Esophagus squamous epithelium (tissue), 5 donors: ENCODE measurements at regions not wholly inside any gene's neighbourhood (a gene's known extent, or its start where the extent isn't known, plus 50 kb on each side); places are given as distances from the start of the nearest gene placed in this dataset.

Experiments
- DNase-seq: peaks from one replicate; lab custom pipeline; 2025; lab: John Stamatoyannopoulos, UW
- H3K27ac ChIP-seq, 4 donors: fragments of 200-600 bp; sonication (generic); one replicate each; pipeline ENCODE4 v1.5.1; 2016 to 2019; ENCODE audit warnings: mild to moderate bottlenecking in 1 of 4
- H3K27me3 ChIP-seq, 4 donors: fragments of 200-600 bp; sonication (generic); 1 replicate in 3 of 4; 2 replicates in 1 of 4; pipeline versions ENCODE4 v1.5.1 to v1.6.0; 2017 to 2021; ENCODE audit warnings: antibody characterized with exemption in 1 of 4
- H3K36me3 ChIP-seq, 3 donors: fragments of 200-600 bp; sonication (generic); one replicate each; pipeline ENCODE4 v1.5.1; 2016 to 2019
- H3K4me1 ChIP-seq, 3 donors: fragments of 200-600 bp; sonication (generic); one replicate each; pipeline ENCODE4 v1.5.1; 2017 to 2019
- H3K4me3 ChIP-seq, 4 donors: fragments of 200-600 bp; sonication (generic); 1 replicate in 3 of 4; 2 replicates in 1 of 4; pipeline ENCODE4 v1.5.1; 2016 to 2019; ENCODE audit warnings: mild to moderate bottlenecking in 2 of 4, moderate library complexity in 1 of 4
- H3K9me3 ChIP-seq, 3 donors: fragments of 200-600 bp; sonication (generic); one replicate each; pipeline ENCODE4 v1.5.1; 2016 to 2019
- CTCF ChIP-seq, 6 experiments: fragments of 450-650 bp in 4 of 6; fragments of 200-600 bp in 2 of 6; sonication (generic) in 2 of 6; IDR thresholded peaks; one replicate each; pipeline ENCODE4 v1.5.1; 2016 to 2019; ENCODE audit warnings: antibody characterized with exemption in 6 of 6, mild to moderate bottlenecking in 4 of 6, moderate library complexity in 4 of 6
- POLR2A ChIP-seq, 4 donors: fragments of 450-650 bp; IDR thresholded peaks; one replicate each; pipeline ENCODE4 v1.6.1; 2017; ENCODE audit warnings: antibody characterized with exemption in 4 of 4, mild to moderate bottlenecking in 4 of 4, moderate library complexity in 3 of 4
- WGBS, 2 donors: methylation state at CpG; one replicate each; pipeline ENCODE4 v1.1.5; 2018; 5-methylcytosine and 5-hydroxymethylcytosine counted together
- intact Hi-C: fragments of 100-400 bp; cut with DNase I; formaldehyde crosslinking; loops from one replicate; pipeline ENCODE4 v1.15.0; 2022
- donor health status: DM: yes; HTN: yes; CAD: no.

GRCh38 chr1:14396100-14396499, 202.4 kb upstream of the KAZN start:
- no peaks in the 10 kb centered on the region for H3K36me3 ChIP-seq
- no peaks in the 10 kb centered on the region for H3K9me3 ChIP-seq
- TF ChIP-seq POLR2A (IDR thresholded peaks at IDR 0.05) = no peak
- TF ChIP-seq CTCF (IDR thresholded peaks at IDR 0.05) = no peak
- no peak for DNase-seq
- H3K27me3 ChIP-seq = no peaks in the 10 kb centered on the region
- no peak overlapping the region for H3K27ac ChIP-seq
- H3K4me1 ChIP-seq = no peaks in the 10 kb centered on the region
- WGBS, 2 donors = 65 to 79% methylated on average over 2 to 4 of the region's 5 CpGs
- no peak overlapping the region for H3K4me3 ChIP-seq
- intact Hi-C loops = no loop called here

GRCh38 chr1:14403961-14404645, 194.4 kb upstream of the KAZN start:
- no peaks in the 10 kb centered on the region for H3K27me3 ChIP-seq
- no peaks in the 10 kb centered on the region for H3K36me3 ChIP-seq
- intact Hi-C loops = no loop called here
- no peak overlapping the region for H3K4me3 ChIP-seq
- 61 to 84% methylated on average over 13 of the region's 13 CpGs for WGBS, 2 donors
- TF ChIP-seq POLR2A (IDR thresholded peaks at IDR 0.05) (no peak), CTCF (IDR thresholded peaks at IDR 0.05) (no peak)
- no peak for DNase-seq
- H3K4me1 ChIP-seq = no peaks in the 10 kb centered on the region
- no peak overlapping the region for H3K27ac ChIP-seq
- no peaks in the 10 kb centered on the region for H3K9me3 ChIP-seq

- Histone ChIP-seq H3K4me1 (no peaks in the 10 kb centered on the region), H3K9me3 (no peaks in the 10 kb centered on the region), H3K27me3 (no peaks in the 10 kb centered on the region), H3K4me3 (no peak overlapping the region), H3K27ac (no peak overlapping the region), H3K36me3 (no peaks in the 10 kb centered on the region)
- intact Hi-C loops = no loop called here
- 19 to 44% methylated on average over 1 of the region's 1 CpG for WGBS, 2 donors
- DNase-seq = no peak
- TF ChIP-seq POLR2A (IDR thresholded peaks at IDR 0.05) (no peak), CTCF (IDR thresholded peaks at IDR 0.05) (no peak)
Observed at GRCh38 chr1:14404862-14405301, 193.6 kb upstream of the KAZN start.

- H3K27ac ChIP-seq = no peak overlapping the region
- no peak for DNase-seq
- intact Hi-C loops = no loop called here
Observed at GRCh38 chr1:14412235-14412634, 186.2 kb upstream of the KAZN start.

More at GRCh38 chr1:14412235-14412634, 186.2 kb upstream of the KAZN start:
- Histone ChIP-seq H3K4me3 (no peak overlapping the region), H3K36me3 (no peaks in the 10 kb centered on the region), H3K9me3 (no peaks in the 10 kb centered on the region), H3K27me3 (no peaks in the 10 kb centered on the region), H3K4me1 (no peaks in the 10 kb centered on the region)
- TF ChIP-seq CTCF (IDR thresholded peaks at IDR 0.05) (no peak), POLR2A (IDR thresholded peaks at IDR 0.05) (no peak)
